Common myeloid progenitor, CD34-positive (primary cell): ENCODE measurements at regions not wholly inside any gene's neighbourhood (a gene's known extent, or its start where the extent isn't known, plus 50 kb on each side); places are given as distances from the start of the nearest gene placed in this dataset.

Source experiments
- CTCF ChIA-PET: fragments of 350-600 bp; sonication (Branson Sonifier 250); formaldehyde crosslinking; loops from one replicate; lab custom pipeline; 2021; ENCODE audit warnings: antibody characterized with exemption; lab: Charles Lee
- POLR2A ChIA-PET: fragments of 350-600 bp; sonication (Branson Sonifier 250); formaldehyde crosslinking; loops from one replicate; lab custom pipeline; 2021; ENCODE audit warnings: antibody characterized with exemption; lab: Charles Lee
- DNase-seq, 3 donors: peaks; one replicate each; pipeline versions ENCODE4 v3.0.0 to v3.0.0-alpha.2; 2013
- H3K27ac ChIP-seq, 2 experiments: 1 replicate in 1 of 2; 2 replicates in 1 of 2; pipeline ENCODE4 v1.7.0; 2013; ENCODE audit warnings: inconsistent platforms in 2 of 2, low read length in 2 of 2, mild to moderate bottlenecking in 2 of 2, low read depth in 1 of 2, moderate library complexity in 1 of 2; ENCODE audit not compliant: severe bottlenecking in 2 of 2, insufficient read depth in 1 of 2, poor library complexity in 1 of 2
- H3K27me3 ChIP-seq, 5 experiments: replicated peaks in 2 of 5; 1 replicate in 3 of 5; 2 replicates in 2 of 5; pipeline versions ENCODE4 v1.6.1 to v1.7.0; 2013; ENCODE audit warnings: low read length in 4 of 5, mild to moderate bottlenecking in 2 of 5, moderate library complexity in 2 of 5, inconsistent platforms in 1 of 5; ENCODE audit not compliant: insufficient read depth in 5 of 5, control insufficient read depth in 4 of 5
- H3K36me3 ChIP-seq, 4 experiments: 1 replicate in 2 of 4; 2 replicates in 2 of 4; pipeline versions ENCODE4 v1.6.1 to v1.7.0; 2013; ENCODE audit warnings: low read length in 3 of 4, control low read depth in 1 of 4, mild to moderate bottlenecking in 1 of 4; ENCODE audit not compliant: control insufficient read depth in 4 of 4, insufficient read depth in 4 of 4
- H3K4me1 ChIP-seq, 4 experiments: 1 replicate in 3 of 4; 2 replicates in 1 of 4; pipeline versions ENCODE4 v1.6.1 to v1.7.1; 2013; ENCODE audit warnings: low read length in 3 of 4, mild to moderate bottlenecking in 3 of 4, control low read depth in 1 of 4, inconsistent platforms in 1 of 4, moderate library complexity in 1 of 4; ENCODE audit not compliant: control insufficient read depth in 4 of 4, insufficient read depth in 4 of 4; ENCODE audit errors: control extremely low read depth in 1 of 4
- H3K4me3 ChIP-seq, 7 experiments: 1 replicate in 4 of 7; 2 replicates in 3 of 7; pipeline versions ENCODE4 v1.5.1 to v1.7.0; 2013; ENCODE audit warnings: mild to moderate bottlenecking in 7 of 7, low read length in 6 of 7, moderate library complexity in 6 of 7, inconsistent platforms in 2 of 7, low read depth in 2 of 7, control low read depth in 1 of 7; ENCODE audit not compliant: insufficient read depth in 4 of 7, control insufficient read depth in 1 of 7; ENCODE audit errors: extremely low read depth in 1 of 7
- H3K9me3 ChIP-seq, 5 experiments: 1 replicate in 4 of 5; 2 replicates in 1 of 5; pipeline versions ENCODE4 v1.6.1 to v1.7.1; 2013; ENCODE audit warnings: low read length in 4 of 5, mild to moderate bottlenecking in 2 of 5, inconsistent platforms in 1 of 5, low read depth in 1 of 5, moderate library complexity in 1 of 5; ENCODE audit not compliant: control insufficient read depth in 4 of 5, insufficient read depth in 2 of 5; ENCODE audit errors: control extremely low read depth in 1 of 5
- WGBS: methylation state at CpG from one replicate; pipeline ENCODE4 v1.1.5; 2013; ENCODE audit not compliant: insufficient coverage; 5-methylcytosine and 5-hydroxymethylcytosine counted together

DNA sequence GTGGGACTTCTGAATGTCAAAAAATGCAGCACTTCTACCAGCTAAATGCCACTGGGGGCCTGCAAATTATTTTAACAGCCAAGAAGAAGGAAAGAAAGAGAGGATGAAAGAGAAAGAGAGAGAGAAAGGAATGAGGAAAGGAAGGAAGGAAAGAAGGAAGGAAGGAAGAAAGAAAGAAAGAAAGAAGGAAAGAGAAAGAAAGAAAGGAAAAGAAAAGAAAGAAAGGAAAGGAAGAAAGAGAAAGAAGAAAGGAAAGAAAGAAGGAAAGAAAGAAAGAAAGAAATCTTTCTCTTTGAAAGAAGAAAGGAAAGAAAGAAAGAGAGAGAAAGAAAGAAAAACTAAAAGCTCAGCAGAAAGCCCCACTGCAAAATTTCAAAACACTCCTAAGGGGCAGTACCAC lies 69.2 kb upstream of the SV2C start:
- Histone ChIP-seq H3K4me1 (no peaks in the 10 kb centered on the region), H3K4me3 (no peak overlapping the region), H3K9me3 (no peaks in the 10 kb centered on the region), H3K27me3 (peaks cover 0 to 3% (median 2%) of the 10 kb centered on the region in 5 experiments), H3K27ac (no peak overlapping the region), H3K36me3 (no peaks in the 10 kb centered on the region)
- ChIA-PET CTCF (no interaction called here), POLR2A (no interaction called here)
- DNase-seq = no peak

DNA sequence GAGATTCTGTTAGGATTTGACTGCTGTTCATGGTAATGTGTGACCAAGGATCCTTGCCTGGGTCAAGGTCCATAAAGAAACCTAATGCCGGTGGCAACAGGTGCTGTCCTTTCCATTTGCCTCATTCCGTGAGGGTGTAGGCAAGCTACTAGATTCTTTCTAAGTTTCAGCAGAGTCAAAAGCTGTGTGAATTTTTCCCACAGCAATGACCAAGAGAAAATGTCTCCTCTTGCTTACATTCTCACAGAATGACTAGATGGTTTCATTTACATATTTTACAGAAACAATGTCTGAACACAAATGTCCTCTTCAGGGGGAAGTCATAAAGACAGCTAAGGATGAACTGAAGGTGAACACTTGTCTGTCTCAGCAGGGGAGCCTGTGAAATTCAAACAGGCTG lies 75.3 kb upstream of the SV2C start:
- Histone ChIP-seq H3K27ac (no peak overlapping the region), H3K27me3 (peaks cover 0 to 8% (median 2%) of the 10 kb centered on the region in 5 experiments), H3K36me3 (no peaks in the 10 kb centered on the region), H3K4me1 (no peaks in the 10 kb centered on the region), H3K4me3 (no peak overlapping the region), H3K9me3 (no peaks in the 10 kb centered on the region)
- CTCF ChIA-PET = no interaction called here
- WGBS = 100% methylated on average over 2 of the region's 2 CpGs
- POLR2A ChIA-PET = no interaction called here
- no peak for DNase-seq

DNA sequence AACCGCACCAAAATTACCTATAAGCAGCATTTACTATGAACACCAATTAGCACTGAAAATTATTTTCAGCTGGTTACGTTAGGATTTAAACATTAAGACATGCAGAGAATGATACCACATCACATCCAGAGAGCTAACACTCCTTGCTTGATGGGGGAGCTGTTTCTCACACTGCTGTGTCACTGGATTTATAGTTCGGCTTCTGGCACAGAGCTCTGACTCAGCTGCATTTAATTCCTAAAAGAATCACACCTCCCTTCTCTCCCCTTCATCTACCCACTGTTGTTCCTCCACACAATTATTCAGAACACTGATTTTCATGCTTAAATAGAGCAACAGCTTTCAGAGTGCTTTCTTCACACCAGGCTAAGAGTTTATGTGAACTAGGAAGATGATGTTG lies 82.6 kb upstream of the SV2C start:
- Histone ChIP-seq H3K27ac (no peak overlapping the region), H3K4me1 (no peaks in the 10 kb centered on the region), H3K36me3 (no peaks in the 10 kb centered on the region), H3K9me3 (peaks cover 0 to 4% (median 0%) of the 10 kb centered on the region in 5 experiments), H3K4me3 (no peak overlapping the region), H3K27me3 (peaks cover 0 to 2% (median 0%) of the 10 kb centered on the region in 5 experiments)
- POLR2A ChIA-PET = interaction anchor here (0.6 kb wide), 1 partner anchor 1423 kb away, joined by 3 read pairs; no protein-coding TSS in a partner anchor
- no peak for DNase-seq
- WGBS = 83% methylated on average over 2 of the region's 3 CpGs
- CTCF ChIA-PET = no interaction called here

DNA sequence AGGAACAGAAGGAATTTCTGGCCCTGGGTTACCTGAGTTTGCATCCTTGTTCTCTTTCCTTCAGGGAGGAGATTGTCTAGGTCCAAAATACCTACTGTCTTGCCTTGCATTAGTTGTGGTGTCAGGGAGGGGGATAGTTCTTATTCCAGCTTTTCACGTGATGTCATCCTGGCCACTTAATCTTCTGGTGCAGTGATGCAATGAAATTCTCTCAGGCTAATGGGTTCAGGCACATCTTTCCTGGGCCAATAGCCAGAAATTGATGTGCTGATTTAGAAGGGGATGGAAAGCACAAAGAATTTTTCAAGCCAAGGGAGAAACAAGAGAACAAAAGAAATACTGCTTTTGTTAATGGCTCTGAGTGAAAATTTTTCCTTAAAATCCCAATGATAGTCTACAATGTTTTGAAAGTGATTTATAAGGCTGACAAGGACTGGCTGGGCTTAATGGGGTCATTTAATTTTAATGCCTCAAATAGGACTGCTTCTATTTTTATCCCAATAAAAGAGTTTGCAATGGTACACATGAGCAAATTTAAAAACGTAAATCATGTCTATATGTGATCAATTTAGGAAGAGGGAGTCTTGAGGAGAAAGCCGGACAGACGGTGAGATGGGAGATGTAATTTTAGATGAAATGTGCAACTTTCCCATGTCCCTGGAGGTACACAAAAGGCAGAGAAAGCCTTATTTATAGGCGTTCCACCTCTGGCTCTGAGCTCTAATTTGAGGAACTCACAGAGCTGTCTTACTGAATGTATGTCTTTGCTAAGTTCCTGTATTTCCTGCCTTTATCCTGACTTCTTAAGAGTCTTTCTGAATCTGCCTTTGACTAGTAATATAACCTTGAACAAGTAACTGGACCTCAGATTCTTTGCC lies 89.3 kb upstream of the SV2C start:
- POLR2A ChIA-PET = no interaction called here
- no peaks in the 10 kb centered on the region for H3K4me1 ChIP-seq
- no peaks in the 10 kb centered on the region for H3K36me3 ChIP-seq
- CTCF ChIA-PET = no interaction called here
- peaks cover 0 to 4% (median 0%) of the 10 kb centered on the region in 5 experiments for H3K9me3 ChIP-seq
- no peak overlapping the region for H3K4me3 ChIP-seq
- H3K27me3 ChIP-seq = no peaks in the 10 kb centered on the region
- peak in 2 of 3 donors; percentile 14 to 15 for DNase-seq
- 59% methylated on average over 4 of the region's 5 CpGs for WGBS
- no peak overlapping the region for H3K27ac ChIP-seq

DNA sequence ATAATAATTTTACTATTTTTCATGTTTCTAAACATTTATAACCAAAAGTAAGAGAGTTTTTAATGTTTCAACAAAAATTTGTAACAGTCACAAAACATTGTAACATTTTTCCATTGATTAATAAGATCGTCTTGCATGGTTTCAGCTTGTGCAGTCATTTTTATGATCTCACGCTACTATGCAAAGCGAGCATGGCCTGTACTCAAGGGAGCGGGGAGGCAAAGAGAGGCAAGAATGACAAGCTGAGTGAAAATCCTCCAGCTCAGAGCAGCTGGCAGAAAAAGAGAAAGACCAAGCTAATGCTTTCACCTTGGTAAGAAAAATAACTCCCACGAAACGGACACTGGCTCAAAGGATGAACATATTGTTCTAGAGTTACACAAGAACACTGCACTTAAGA lies 90.0 kb upstream of the SV2C start:
- Histone ChIP-seq H3K27ac (no peak overlapping the region), H3K4me3 (no peak overlapping the region), H3K9me3 (peaks cover 0 to under 1% (median 0%) of the 10 kb centered on the region in 5 experiments), H3K36me3 (no peaks in the 10 kb centered on the region), H3K4me1 (no peaks in the 10 kb centered on the region), H3K27me3 (peaks cover 0 to 3% (median 0%) of the 10 kb centered on the region in 5 experiments)
- DNase-seq = no peak
- ChIA-PET CTCF (no interaction called here), POLR2A (no interaction called here)
- WGBS = 98% methylated on average over 4 of the region's 6 CpGs

DNA sequence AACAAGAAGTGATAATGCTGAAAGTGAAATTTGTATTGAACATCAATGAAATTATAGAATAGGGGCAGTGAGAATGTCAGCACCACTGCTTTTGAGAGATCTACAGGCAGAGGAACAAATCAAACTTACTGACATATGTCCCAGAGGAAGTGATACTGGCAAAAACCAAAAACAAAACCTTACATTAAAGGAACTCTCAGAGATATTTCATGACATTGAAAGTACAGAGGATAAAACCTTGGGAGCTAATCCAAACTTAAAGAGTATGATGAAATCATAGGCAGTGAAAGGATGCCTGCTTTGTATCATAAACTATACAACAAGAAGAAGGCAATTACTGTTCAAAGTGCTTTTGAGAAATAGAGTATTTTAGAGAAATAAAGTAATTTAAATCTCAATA lies 90.4 kb upstream of the SV2C start:
- peaks cover 0 to 3% (median 0%) of the 10 kb centered on the region in 5 experiments for H3K27me3 ChIP-seq
- H3K36me3 ChIP-seq = no peaks in the 10 kb centered on the region
- DNase-seq = no peak
- no peak overlapping the region for H3K4me3 ChIP-seq
- H3K4me1 ChIP-seq = no peaks in the 10 kb centered on the region
- no peak overlapping the region for H3K27ac ChIP-seq
- CTCF ChIA-PET = no interaction called here
- POLR2A ChIA-PET = no interaction called here
- no peaks in the 10 kb centered on the region for H3K9me3 ChIP-seq

DNA sequence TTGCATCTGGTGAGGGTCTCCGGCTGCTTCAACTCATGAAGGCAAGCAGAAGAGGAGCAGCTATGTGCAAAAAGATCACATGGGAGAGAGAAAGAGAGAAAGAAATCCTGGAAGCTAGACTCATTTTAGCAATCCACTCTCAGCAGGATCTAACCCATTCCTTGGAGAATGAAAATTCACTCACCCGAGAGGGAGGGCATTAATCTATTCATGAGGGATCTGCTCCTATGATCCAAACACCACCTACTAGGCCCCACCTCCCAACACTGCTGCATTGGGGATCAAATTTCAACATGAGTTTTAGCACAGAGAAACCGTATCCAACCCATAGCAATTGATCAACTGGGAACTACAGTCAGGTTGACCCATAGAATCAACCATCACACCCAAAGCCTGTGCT lies 98.1 kb upstream of the SV2C start:
- Histone ChIP-seq H3K36me3 (no peaks in the 10 kb centered on the region), H3K4me1 (no peaks in the 10 kb centered on the region), H3K9me3 (no peaks in the 10 kb centered on the region), H3K27ac (no peak overlapping the region), H3K4me3 (no peak overlapping the region), H3K27me3 (peaks cover 0 to 5% (median 0%) of the 10 kb centered on the region in 5 experiments)
- WGBS = 100% methylated on average over 2 of the region's 3 CpGs
- ChIA-PET POLR2A (no interaction called here), CTCF (no interaction called here)
- no peak for DNase-seq
